PC-3 (cell line): ENCODE measurements at regions not wholly inside any gene's neighbourhood (a gene's known extent, or its start where the extent isn't known, plus 50 kb on each side); places are given as distances from the start of the nearest gene placed in this dataset.

Source experiments
- ATAC-seq: fragments of 200-7000 bp; cut with Tn5 transposase; 2 replicates; pipeline ENCODE4 v1.9.1; 2020; ENCODE audit warnings: mild to moderate bottlenecking, moderate library complexity
- BruUV-seq: library from RNA; stranded (reverse); fragments of 400-500 nt; replicated peaks from 2 replicates; lab custom pipeline; 2021; lab: Mats Ljungman, UMichigan
- CTCF ChIA-PET: fragments of 300-600 bp; sonication (Branson Sonifier 250); formaldehyde crosslinking; loops from one replicate; lab custom pipeline; 2022; ENCODE audit warnings: antibody characterized with exemption; lab: Charles Lee
- POLR2A ChIA-PET: fragments of 300-600 bp; sonication (Branson Sonifier 250); formaldehyde crosslinking; loops from one replicate; lab custom pipeline; 2022; ENCODE audit warnings: antibody characterized with exemption; ENCODE audit not compliant: unreplicated experiment; lab: Charles Lee
- DNase-seq: peaks from one replicate; pipeline ENCODE4 v3.0.0-alpha.2; 2015
- H2AFZ ChIP-seq: fragments of 300-600 bp; sonication (generic); 2 replicates; pipeline ENCODE4 v1.6.0; 2016; ENCODE audit warnings: antibody characterized with exemption, low read length
- H3F3A ChIP-seq: fragments of 300-600 bp; sonication (generic); one replicate; pipeline ENCODE4 v1.6.0; 2017; ENCODE audit warnings: antibody characterized with exemption, low read length, control low read depth, mild to moderate bottlenecking; ENCODE audit not compliant: unreplicated experiment
- H3K27ac ChIP-seq: fragments of 300-600 bp; sonication (generic); 2 replicates; pipeline ENCODE4 v1.5.1; 2016; ENCODE audit warnings: mild to moderate bottlenecking, low read length
- H3K27me3 ChIP-seq: fragments of 300-600 bp; sonication (generic); 2 replicates; pipeline ENCODE4 v1.6.1; 2016; ENCODE audit warnings: low read length, mixed read lengths
- H3K36me3 ChIP-seq: fragments of 300-600 bp; sonication (generic); 2 replicates; pipeline ENCODE4 v1.6.1; 2016; ENCODE audit warnings: low read depth, mixed run types, low read length, mixed read lengths
- H3K4me1 ChIP-seq: fragments of 300-600 bp; sonication (generic); 2 replicates; pipeline ENCODE4 v1.5.1; 2016; ENCODE audit warnings: low read length; ENCODE audit not compliant: insufficient read depth
- H3K4me2 ChIP-seq: fragments of 300-600 bp; sonication (generic); 2 replicates; pipeline ENCODE4 v1.6.0; 2016; ENCODE audit warnings: low read length
- H3K4me3 ChIP-seq: fragments of 300-600 bp; sonication (generic); 2 replicates; pipeline ENCODE4 v1.5.1; 2016; ENCODE audit warnings: mild to moderate bottlenecking, low read length, mixed read lengths
- H3K79me2 ChIP-seq: fragments of 300-600 bp; sonication (generic); 2 replicates; pipeline ENCODE4 v1.6.1; 2017; ENCODE audit warnings: low read length, mixed read lengths
- H3K9ac ChIP-seq: fragments of 300-600 bp; sonication (generic); 2 replicates; pipeline ENCODE4 v1.6.0; 2016; ENCODE audit warnings: mild to moderate bottlenecking, low read length
- H3K9me2 ChIP-seq: fragments of 300-600 bp; sonication (generic); replicated peaks from 2 replicates; pipeline ENCODE4 v1.6.1; 2016; ENCODE audit warnings: mixed run types, low read length, mixed read lengths
- H3K9me3 ChIP-seq: fragments of 300-600 bp; sonication (generic); 2 replicates; pipeline ENCODE4 v1.6.1; 2016; ENCODE audit warnings: low read length, mixed read lengths
- H4K20me1 ChIP-seq: fragments of 300-600 bp; sonication (generic); 2 replicates; pipeline ENCODE4 v1.6.1; 2016; ENCODE audit warnings: low read length, mixed read lengths
- EZH2 ChIP-seq: fragments of 300-600 bp; sonication (generic); IDR thresholded peaks from one replicate; pipeline ENCODE4 v1.6.1; 2017; ENCODE audit warnings: antibody characterized with exemption, mild to moderate bottlenecking, low read length; ENCODE audit not compliant: unreplicated experiment
- EZH2phosphoT487 ChIP-seq: fragments of 300-600 bp; sonication (generic); IDR thresholded peaks from 2 replicates; pipeline ENCODE4 v1.6.1; 2018; ENCODE audit warnings: mild to moderate bottlenecking, antibody characterized with exemption, low read length, borderline replicate concordance
- intact Hi-C: fragments of 100-400 bp; cut with micrococcal nuclease; formaldehyde crosslinking; loops from 2 replicates; pipeline ENCODE4 v1.9.0; 2023
- TF ChIP-seq, protein P1 (sequence below): fragments of 300-600 bp; sonication (generic); conservative IDR thresholded peaks from 2 replicates; pipeline ENCODE4 v1.5.1; 2017; ENCODE audit warnings: antibody characterized with exemption, low read depth, mild to moderate bottlenecking, low read length

GRCh38 chr3:147544290-147544689 lies 135.1 kb downstream of the ZIC1 start:
- Histone ChIP-seq H4K20me1 (no peaks in the 10 kb centered on the region), H3K79me2 (no peaks in the 10 kb centered on the region), H3K27me3 (peaks cover 14% of the 10 kb centered on the region), H3K9ac (no peak overlapping the region), H2AFZ (no peak overlapping the region), H3F3A (no peaks in the 10 kb centered on the region), H3K4me1 (no peaks in the 10 kb centered on the region), H3K9me2 (no peaks in the 10 kb centered on the region), H3K9me3 (0 out of 2 replicates have a peak, but pooled peaks cover 5% of the 10 kb centered on the region), H3K4me2 (no peak overlapping the region), H3K36me3 (no peaks in the 10 kb centered on the region), H3K27ac (no peak overlapping the region), H3K4me3 (no peak overlapping the region)
- DNase-seq, result no peak
- intact Hi-C loops, result no loop called here
- no peak for TF ChIP-seq EZH2phosphoT487
- TF ChIP-seq EZH2, result no peak
- TF ChIP-seq, protein P1, sequence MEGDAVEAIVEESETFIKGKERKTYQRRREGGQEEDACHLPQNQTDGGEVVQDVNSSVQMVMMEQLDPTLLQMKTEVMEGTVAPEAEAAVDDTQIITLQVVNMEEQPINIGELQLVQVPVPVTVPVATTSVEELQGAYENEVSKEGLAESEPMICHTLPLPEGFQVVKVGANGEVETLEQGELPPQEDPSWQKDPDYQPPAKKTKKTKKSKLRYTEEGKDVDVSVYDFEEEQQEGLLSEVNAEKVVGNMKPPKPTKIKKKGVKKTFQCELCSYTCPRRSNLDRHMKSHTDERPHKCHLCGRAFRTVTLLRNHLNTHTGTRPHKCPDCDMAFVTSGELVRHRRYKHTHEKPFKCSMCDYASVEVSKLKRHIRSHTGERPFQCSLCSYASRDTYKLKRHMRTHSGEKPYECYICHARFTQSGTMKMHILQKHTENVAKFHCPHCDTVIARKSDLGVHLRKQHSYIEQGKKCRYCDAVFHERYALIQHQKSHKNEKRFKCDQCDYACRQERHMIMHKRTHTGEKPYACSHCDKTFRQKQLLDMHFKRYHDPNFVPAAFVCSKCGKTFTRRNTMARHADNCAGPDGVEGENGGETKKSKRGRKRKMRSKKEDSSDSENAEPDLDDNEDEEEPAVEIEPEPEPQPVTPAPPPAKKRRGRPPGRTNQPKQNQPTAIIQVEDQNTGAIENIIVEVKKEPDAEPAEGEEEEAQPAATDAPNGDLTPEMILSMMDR, result no peak
- ChIA-PET CTCF (no interaction called here), POLR2A (no interaction called here)
- BruUV-seq, result no TSS peak
- ATAC-seq, result no peak

DNA sequence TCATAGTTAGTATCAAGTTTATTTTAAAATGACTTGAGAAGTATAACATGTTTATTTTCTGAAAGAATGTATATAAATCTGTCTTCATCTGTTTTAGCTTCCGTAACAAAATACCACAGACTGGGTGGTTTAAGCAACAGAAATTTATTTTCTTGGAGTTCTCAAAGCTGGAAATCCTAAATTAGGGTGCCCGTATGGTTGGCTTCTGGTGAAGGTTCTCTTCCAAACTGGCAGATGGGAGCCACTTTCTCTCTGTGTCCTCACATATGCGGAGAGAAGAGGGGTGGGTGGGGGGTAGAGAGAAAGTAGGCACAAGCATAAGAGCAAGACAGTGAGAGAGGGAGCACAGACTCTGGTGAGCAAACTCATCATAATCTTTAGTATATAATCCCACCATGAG lies 142.3 kb downstream of the ZIC1 start:
- POLR2A ChIA-PET, result no interaction called here
- no peaks in the 10 kb centered on the region for H3K4me1 ChIP-seq
- H3K9me2 ChIP-seq, result no peaks in the 10 kb centered on the region
- no peak overlapping the region for H3K4me2 ChIP-seq
- DNase-seq, result no peak
- H4K20me1 ChIP-seq, result no peaks in the 10 kb centered on the region; the same call in 1 of the 2 replicates
- no peak for ATAC-seq
- TF ChIP-seq, protein P1, result no peak
- TF ChIP-seq EZH2 (no peak), EZH2phosphoT487 (no peak)
- peaks cover 10% of the 10 kb centered on the region for H3K27me3 ChIP-seq
- no peaks in the 10 kb centered on the region for H3K79me2 ChIP-seq
- no peaks in the 10 kb centered on the region for H3K9me3 ChIP-seq
- intact Hi-C loops, result no loop called here
- no peak overlapping the region for H3K4me3 ChIP-seq
- no peak overlapping the region for H2AFZ ChIP-seq
- no peak overlapping the region for H3K9ac ChIP-seq
- BruUV-seq, result no TSS peak
- H3K27ac ChIP-seq, result no peak overlapping the region
- H3K36me3 ChIP-seq, result no peaks in the 10 kb centered on the region
- no peaks in the 10 kb centered on the region for H3F3A ChIP-seq
- CTCF ChIA-PET, result no interaction called here

- H3K4me3 ChIP-seq, result no peak overlapping the region
- no peak for TF ChIP-seq EZH2
- TF ChIP-seq EZH2phosphoT487, result no peak
- TF ChIP-seq, protein P1, result no peak
- H2AFZ ChIP-seq, result no peak overlapping the region
Measured at GRCh38 chr3:147554332-147554731, 145.2 kb downstream of the ZIC1 start.

More at GRCh38 chr3:147554332-147554731, 145.2 kb downstream of the ZIC1 start:
- Histone ChIP-seq H3K4me1 (no peaks in the 10 kb centered on the region), H3K9ac (no peak overlapping the region), H3K9me3 (no peaks in the 10 kb centered on the region), H3F3A (no peaks in the 10 kb centered on the region), H3K27me3 (no peaks in the 10 kb centered on the region), H4K20me1 (no peaks in the 10 kb centered on the region; the same call in 1 of the 2 replicates), H3K79me2 (no peaks in the 10 kb centered on the region), H3K4me2 (no peak overlapping the region), H3K9me2 (no peaks in the 10 kb centered on the region), H3K27ac (no peak overlapping the region), H3K36me3 (no peaks in the 10 kb centered on the region)
- intact Hi-C loops, result no loop called here
- ATAC-seq, result no peak
- ChIA-PET CTCF (no interaction called here), POLR2A (no interaction called here)
- no TSS peak for BruUV-seq
- DNase-seq, result no peak
